ENCODE measurements at regions not wholly inside any gene's neighbourhood (a gene's known extent, or its start where the extent isn't known, plus 50 kb on each side); places are given as distances from the start of the nearest gene placed in this dataset.

- H3K9me1 ChIP-seq (replicated peaks; ENCODE audit: control insufficient read depth, extremely low read depth, insufficient read depth, low read length), result no peaks in the 10 kb centered on the region
- no peak overlapping the region for H3K4me2 ChIP-seq (ENCODE audit: insufficient read depth, low read length)
- H3K9ac ChIP-seq (replicated peaks; ENCODE audit: extremely low read depth, insufficient read depth, low read length), result no peak overlapping the region
- no peaks in the 10 kb centered on the region for H3K79me2 ChIP-seq (ENCODE audit: control insufficient read depth, insufficient read depth, low read length)
- intact Hi-C loops (cut with micrococcal nuclease) (no loop called here), dilution Hi-C loops (cut with MboI; ENCODE audit: extremely low pct_ligation_motif_present, low sequenced_read_pairs) (no loop called here)
- DNase-seq (ENCODE audit: low read depth, low spot score) (no peak), FAIRE-seq (no peak)
- ChIA-PET POLR2A (no interaction called here), CTCF (interaction anchor here (1.3 kb wide), 1 partner anchor 312 kb away, joined by 3 read pairs; no protein-coding TSS in a partner anchor)
- peaks cover 0 to 4% of the 10 kb centered on the region in 2 experiments for H3K27me3 ChIP-seq (ENCODE audit: control insufficient read depth in 2 of 2, insufficient read depth in 2 of 2, low read length in 2 of 2)
- H3K36me3 ChIP-seq (ENCODE audit: control insufficient read depth in 2 of 2, extremely low read depth in 1 of 2, insufficient read depth in 2 of 2, low read length in 2 of 2), result no peaks in the 10 kb centered on the region
- no TSS peak for BruUV-seq (replicated peaks)
- no peak overlapping the region for H2AFZ ChIP-seq (ENCODE audit: low read depth, low read length)
- no peak overlapping the region for H3K27ac ChIP-seq (ENCODE audit: insufficient read depth, low read depth, low read length)
- no peaks in the 10 kb centered on the region for H4K20me1 ChIP-seq (replicated peaks; ENCODE audit: control insufficient read depth, extremely low read depth, insufficient read depth, low read length)
- H3K9me3 ChIP-seq (replicated peaks; ENCODE audit: control insufficient read depth, insufficient read depth, low read length), result no peaks in the 10 kb centered on the region
- no peak overlapping the region for H3K4me3 ChIP-seq (replicated peaks in 1 of 3; ENCODE audit: insufficient read depth in 1 of 3, low read depth in 1 of 3, low read length in 3 of 3)
- no peaks in the 10 kb centered on the region for H3K4me1 ChIP-seq (ENCODE audit: control insufficient read depth, extremely low read depth, insufficient read depth, low read length)
- TF ChIP-seq POLR2AphosphoS5 (IDR thresholded peaks at IDR 0.05; ENCODE audit: insufficient read depth, low read depth, low read length) (no peak), JUN (IDR thresholded peaks at IDR 0.05; ENCODE audit: borderline replicate concordance, insufficient read depth, insufficient read length, low read depth) (no peak), EZH2 (IDR thresholded peaks at IDR 0.05; ENCODE audit: borderline replicate concordance, low read depth, low read length, severe bottlenecking) (no peak), GATA2 (IDR thresholded peaks at IDR 0.05; ENCODE audit: insufficient read depth, insufficient read length, low read depth, low read length) (no peak), FOS (IDR thresholded peaks at IDR 0.05; ENCODE audit: borderline replicate concordance, insufficient read depth, low read length) (no peak), CTCF (IDR thresholded peaks at IDR 0.05; ENCODE audit: extremely low read depth in 1 of 2, insufficient read depth in 1 of 2, low read depth in 1 of 2, low read length in 2 of 2) (no peak), MAX (IDR thresholded peaks at IDR 0.05; ENCODE audit: insufficient read depth, insufficient read length) (no peak), POLR2A (IDR thresholded peaks at IDR 0.05; ENCODE audit: low read depth, low read length) (no peak)
Measured at GRCh38 chr14:58707949-58708348, 70.2 kb downstream of the DACT1 start.
